GM12873 (cell line): ENCODE measurements at regions not wholly inside any gene's neighbourhood (a gene's known extent, or its start where the extent isn't known, plus 50 kb on each side); places are given as distances from the start of the nearest gene placed in this dataset.

Experiments used
- TF ChIP-seq, protein P1 (sequence below): IDR thresholded peaks from 2 replicates; pipeline ENCODE4 v1.5.1; 2012; ENCODE audit warnings: low read depth, mild to moderate bottlenecking, moderate library complexity, low read length, control low read depth; ENCODE audit not compliant: insufficient read depth; ENCODE audit errors: missing control alignments

DNA sequence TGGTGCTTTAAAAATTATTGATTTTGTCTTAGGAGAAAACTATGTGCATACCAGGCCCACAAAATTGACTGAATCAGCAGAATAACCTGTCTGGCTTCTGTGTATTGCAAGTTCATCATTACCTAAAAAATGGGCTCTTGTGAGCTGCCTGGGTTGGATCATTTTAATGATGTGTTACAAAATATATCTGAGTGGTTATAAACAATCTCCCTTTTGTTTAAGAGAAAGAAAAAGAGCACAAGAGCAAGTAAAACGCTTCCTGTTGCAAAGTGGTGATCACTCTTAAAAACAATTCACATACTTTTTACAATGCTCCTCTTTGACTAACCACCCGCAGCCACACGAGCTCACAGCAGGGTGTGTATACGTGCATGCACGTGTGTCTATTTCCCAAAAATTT is 335.1 kb downstream of the HDGFL1 start:
- TF ChIP-seq, protein P1, sequence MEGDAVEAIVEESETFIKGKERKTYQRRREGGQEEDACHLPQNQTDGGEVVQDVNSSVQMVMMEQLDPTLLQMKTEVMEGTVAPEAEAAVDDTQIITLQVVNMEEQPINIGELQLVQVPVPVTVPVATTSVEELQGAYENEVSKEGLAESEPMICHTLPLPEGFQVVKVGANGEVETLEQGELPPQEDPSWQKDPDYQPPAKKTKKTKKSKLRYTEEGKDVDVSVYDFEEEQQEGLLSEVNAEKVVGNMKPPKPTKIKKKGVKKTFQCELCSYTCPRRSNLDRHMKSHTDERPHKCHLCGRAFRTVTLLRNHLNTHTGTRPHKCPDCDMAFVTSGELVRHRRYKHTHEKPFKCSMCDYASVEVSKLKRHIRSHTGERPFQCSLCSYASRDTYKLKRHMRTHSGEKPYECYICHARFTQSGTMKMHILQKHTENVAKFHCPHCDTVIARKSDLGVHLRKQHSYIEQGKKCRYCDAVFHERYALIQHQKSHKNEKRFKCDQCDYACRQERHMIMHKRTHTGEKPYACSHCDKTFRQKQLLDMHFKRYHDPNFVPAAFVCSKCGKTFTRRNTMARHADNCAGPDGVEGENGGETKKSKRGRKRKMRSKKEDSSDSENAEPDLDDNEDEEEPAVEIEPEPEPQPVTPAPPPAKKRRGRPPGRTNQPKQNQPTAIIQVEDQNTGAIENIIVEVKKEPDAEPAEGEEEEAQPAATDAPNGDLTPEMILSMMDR, result no peak

DNA sequence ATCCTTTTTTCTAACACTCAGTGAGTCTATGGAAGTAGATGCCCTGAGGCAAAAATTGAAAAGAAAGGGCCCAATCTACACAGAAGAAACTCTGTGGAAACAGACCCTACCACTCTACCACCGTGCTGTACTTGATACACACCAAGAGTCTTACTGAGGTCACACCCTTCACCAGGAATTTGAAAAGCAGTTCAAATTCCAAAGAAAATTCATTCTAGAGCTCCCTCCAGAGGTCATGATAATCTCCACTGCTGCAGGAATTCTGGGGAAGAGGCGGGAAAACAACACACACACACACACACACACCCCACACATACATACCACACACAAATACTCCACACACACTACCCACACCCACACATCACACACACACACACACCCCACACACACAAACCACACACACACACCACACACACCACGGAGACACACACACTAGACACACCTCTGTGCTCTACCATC is 336.8 kb downstream of the HDGFL1 start:
- TF ChIP-seq, protein P1, result no peak

DNA sequence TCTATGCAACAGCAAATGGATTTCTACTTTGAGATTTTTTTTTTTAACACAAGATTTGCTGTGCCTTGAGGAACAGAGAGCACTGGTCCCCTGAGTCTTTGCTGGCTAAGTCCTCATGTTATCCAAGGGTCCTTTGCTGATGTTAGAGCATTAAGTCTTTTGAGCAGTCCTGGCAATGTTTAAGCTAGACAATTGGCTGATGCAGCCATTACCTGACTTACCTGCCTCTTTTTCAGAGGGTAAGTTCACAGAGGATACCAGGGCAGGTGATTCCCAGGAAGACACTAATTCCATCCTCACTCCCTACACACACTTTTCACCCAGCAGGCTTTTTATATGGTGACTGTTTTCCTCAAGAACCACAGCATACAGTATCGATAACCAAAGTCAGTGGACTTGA is 337.7 kb downstream of the HDGFL1 start:
- TF ChIP-seq, protein P1, result no peak

DNA sequence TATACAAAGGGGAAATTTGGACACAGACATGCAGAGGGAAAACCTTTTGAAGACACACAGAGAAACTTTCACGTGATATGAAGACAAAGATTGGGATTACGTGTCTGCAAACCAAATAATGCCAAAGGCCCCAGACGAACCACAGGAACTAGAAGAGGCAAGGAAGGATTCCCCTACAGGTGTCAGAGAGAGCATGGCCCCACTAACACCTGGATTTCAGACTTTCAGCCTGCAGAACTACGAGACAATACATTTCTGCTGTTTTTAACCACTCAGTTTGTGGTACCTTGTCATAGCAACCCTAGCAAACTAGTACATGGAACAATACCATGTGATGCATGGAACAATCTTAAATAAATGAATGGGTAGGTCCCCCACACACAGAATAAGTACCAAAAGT is 341.0 kb downstream of the HDGFL1 start:
- TF ChIP-seq, protein P1, result no peak

DNA sequence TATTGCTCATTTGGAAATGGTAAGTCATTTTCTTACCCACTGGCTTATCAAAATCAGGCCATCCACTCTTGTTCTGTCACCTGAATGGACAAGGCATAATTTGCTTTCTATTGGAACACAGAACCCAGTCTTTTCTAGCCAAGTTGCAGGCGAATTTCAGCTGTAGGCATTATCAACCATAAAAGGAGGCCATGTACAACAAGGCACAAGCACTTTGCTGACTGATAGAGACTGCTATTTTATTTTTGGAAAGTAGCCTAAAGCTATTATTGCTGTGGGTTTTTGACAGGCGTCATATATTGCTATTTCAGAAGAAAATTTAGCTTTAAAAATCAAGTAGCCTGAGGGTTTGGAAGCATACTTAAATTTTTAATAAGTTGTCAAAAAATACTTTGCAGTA is 344.2 kb downstream of the HDGFL1 start:
- TF ChIP-seq, protein P1, result no peak

DNA sequence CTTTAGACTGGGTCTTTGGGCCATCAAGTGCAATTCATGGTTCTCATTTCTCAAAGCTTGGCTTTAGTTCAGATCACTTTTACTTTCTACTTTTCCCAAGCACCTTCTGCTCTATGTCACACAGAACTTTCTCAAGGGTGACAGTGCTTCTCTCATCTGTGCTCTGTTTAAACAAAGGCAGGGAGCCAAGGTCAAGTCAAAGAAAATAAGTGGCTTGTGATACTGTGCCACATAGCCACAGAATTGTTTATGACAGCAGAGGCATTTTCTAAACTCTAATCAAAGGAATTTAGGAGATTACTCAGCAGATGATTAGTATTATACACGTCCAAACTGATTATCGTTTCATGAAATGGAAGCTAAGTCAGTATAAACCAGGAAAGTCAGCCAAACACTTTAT is 348.0 kb downstream of the HDGFL1 start:
- TF ChIP-seq, protein P1, result no peak

DNA sequence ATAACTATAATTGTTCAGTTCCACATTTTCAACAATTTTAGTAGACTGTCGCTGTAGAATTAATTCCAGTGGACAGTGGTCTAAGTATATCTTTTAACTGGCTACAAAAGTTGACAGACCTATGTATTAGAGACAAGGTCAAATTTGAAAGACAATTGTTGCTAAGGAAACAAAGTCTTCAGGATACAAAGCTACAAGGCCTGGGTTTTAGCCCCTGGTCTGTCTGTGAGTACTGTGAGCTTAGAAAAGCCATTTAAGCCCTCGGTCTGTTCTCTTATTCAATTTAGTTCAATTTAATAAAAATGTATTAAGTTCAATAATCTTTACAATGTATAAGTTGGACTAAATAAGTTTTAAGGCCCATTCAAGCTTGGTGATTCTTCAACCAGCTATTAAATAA is 352.5 kb downstream of the HDGFL1 start:
- TF ChIP-seq, protein P1, result no peak
